Progenitor cell of endocrine pancreas (in vitro differentiated cells): ENCODE measurements at regions not wholly inside any gene's neighbourhood (a gene's known extent, or its start where the extent isn't known, plus 50 kb on each side); places are given as distances from the start of the nearest gene placed in this dataset.

Experiments
- DNase-seq: peaks from one replicate; pipeline ENCODE4 v3.0.0; 2021; ENCODE audit warnings: low spot score; ENCODE audit not compliant: unreplicated experiment
- H3K27ac Mint-ChIP-seq: 2 replicates; pipeline ENCODE4 v1.8.0; 2021; ENCODE audit warnings: mild to moderate bottlenecking, moderate library complexity, mixed read lengths
- H3K27me3 Mint-ChIP-seq: 2 replicates; pipeline ENCODE4 v1.8.0; 2021; ENCODE audit warnings: mixed read lengths
- H3K36me3 Mint-ChIP-seq: 2 replicates; pipeline ENCODE4 v1.8.0; 2022; ENCODE audit warnings: mixed read lengths; ENCODE audit not compliant: insufficient read depth
- H3K4me1 Mint-ChIP-seq: 2 replicates; pipeline ENCODE4 v1.8.0; 2021; ENCODE audit warnings: low read depth, mixed read lengths
- H3K4me3 Mint-ChIP-seq: 2 replicates; pipeline ENCODE4 v1.8.0; 2021; ENCODE audit warnings: low read depth, mild to moderate bottlenecking, moderate library complexity, mixed read lengths
- H3K9me3 Mint-ChIP-seq: 2 replicates; pipeline ENCODE4 v1.8.0; 2021; ENCODE audit warnings: low read depth, mixed read lengths
- TF ChIP-seq, protein P1 (sequence below): fragments of 200-600 bp; sonication (generic); IDR thresholded peaks from one replicate; pipeline ENCODE4 v1.5.0; 2021; ENCODE audit warnings: antibody characterized with exemption, mild to moderate bottlenecking; ENCODE audit not compliant: unreplicated experiment

DNA sequence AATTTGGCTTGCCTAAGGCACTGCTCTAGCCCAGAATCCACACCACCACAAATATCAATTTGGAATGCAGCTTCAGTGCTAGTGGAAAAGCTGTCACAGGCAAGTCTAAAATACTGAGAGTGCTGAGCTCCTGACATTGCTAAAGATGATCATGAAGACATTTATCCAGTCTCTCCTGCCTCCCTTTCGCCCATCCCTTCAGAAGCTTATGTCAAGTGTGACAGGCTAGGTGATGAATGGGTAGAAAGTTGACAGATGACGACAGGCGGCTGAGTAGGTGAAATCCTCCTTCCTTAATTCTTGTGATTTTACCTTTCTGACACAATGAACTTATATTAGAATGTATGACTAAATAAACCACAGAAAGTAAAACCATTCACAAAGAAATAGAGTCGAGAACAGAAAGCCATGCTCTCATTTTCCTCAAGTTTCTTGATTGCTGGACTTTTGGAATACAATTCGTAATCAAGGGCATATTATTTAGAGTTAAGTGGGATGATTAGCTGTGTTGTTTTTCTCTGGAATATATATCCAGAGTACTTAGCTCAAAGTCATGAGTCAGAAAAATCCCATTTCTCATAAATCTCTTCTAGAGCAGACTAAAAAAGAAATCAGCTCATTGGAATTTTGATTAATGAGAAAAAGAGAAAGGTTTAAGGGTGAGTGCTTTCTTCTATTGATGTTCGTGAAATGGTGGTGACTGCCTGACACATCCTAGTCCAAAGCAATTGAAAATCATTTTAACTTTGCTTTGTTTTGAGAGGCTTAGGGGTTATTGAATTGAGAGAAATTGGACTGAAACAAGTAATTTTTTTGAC, 1228.2 kb upstream of the CITED2 start:
- TF ChIP-seq, protein P1, sequence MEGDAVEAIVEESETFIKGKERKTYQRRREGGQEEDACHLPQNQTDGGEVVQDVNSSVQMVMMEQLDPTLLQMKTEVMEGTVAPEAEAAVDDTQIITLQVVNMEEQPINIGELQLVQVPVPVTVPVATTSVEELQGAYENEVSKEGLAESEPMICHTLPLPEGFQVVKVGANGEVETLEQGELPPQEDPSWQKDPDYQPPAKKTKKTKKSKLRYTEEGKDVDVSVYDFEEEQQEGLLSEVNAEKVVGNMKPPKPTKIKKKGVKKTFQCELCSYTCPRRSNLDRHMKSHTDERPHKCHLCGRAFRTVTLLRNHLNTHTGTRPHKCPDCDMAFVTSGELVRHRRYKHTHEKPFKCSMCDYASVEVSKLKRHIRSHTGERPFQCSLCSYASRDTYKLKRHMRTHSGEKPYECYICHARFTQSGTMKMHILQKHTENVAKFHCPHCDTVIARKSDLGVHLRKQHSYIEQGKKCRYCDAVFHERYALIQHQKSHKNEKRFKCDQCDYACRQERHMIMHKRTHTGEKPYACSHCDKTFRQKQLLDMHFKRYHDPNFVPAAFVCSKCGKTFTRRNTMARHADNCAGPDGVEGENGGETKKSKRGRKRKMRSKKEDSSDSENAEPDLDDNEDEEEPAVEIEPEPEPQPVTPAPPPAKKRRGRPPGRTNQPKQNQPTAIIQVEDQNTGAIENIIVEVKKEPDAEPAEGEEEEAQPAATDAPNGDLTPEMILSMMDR: no peak
- H3K4me1 Mint-ChIP-seq: peaks cover 1% of the 10 kb centered on the region
- no peaks in the 10 kb centered on the region for H3K36me3 Mint-ChIP-seq

DNA sequence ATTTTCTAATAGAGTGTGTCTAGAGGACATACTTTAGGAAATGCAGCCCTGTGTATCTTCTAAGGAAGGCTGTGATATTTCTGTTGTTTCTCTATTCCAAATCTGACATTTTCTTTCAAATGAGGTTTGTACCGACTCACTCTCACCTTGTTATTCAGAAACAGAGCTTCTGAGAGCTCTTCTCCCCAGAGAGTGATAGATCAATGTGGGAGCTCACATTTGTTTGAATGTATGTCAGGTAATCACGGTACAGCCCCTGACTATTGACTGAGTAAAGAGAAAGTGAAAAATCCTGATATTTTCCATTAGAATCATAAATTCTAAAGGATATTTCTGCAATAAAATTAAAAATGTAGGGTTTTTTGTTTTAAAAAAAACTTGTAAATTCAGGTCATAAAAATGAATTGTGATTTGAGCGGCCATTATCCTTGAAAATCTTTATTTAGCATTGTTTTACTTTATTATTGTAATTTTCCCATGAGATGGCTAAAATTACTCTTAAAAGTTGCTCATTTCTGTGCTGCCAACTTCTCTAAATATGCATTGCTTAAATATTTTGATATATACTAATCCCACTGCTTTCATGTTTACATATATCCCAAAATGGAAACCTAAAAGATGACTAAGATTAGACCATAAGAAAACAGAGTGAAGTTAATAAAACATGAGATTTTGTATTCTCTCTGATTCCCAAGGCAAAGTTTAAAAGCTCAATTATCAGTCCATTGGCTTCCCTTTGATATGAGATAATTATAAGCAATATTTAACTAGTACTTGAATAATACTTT, 1226.8 kb upstream of the CITED2 start:
- Mint-ChIP-seq H3K27ac (no peak overlapping the region), H3K4me1 (peaks cover 1% of the 10 kb centered on the region), H3K4me3 (no peak overlapping the region), H3K9me3 (no peaks in the 10 kb centered on the region), H3K36me3 (no peaks in the 10 kb centered on the region), H3K27me3 (no peaks in the 10 kb centered on the region)
- TF ChIP-seq, protein P1: no peak
- no peak for DNase-seq

More for the DNA sequence above, 1228.2 kb upstream of the CITED2 start:
- Mint-ChIP-seq H3K9me3 (no peaks in the 10 kb centered on the region), H3K27ac (no peak overlapping the region), H3K4me3 (no peak overlapping the region), H3K27me3 (no peaks in the 10 kb centered on the region)
- no peak for DNase-seq

DNA sequence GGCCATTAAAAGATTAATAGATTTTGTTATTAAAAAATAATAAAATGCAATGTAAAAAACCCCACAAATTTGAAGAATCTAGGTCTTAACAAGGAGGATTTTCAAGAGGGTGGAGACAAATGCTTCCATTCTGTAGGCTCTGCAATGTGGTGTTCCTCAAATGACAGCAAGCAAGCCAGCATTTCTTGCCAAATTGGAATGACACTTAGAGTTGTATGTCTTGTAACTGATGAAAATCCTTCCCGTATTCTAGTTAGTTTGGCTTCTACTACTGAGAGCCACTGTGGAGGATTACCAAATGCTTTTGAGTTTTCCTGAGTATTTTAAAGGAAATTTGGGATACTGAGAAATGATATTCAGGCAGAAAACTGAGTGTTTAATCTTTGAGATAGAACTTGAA, 1225.5 kb upstream of the CITED2 start:
- Mint-ChIP-seq H3K27me3 (no peaks in the 10 kb centered on the region), H3K36me3 (no peaks in the 10 kb centered on the region), H3K27ac (no peak overlapping the region), H3K4me3 (no peak overlapping the region), H3K4me1 (peaks cover 1% of the 10 kb centered on the region), H3K9me3 (peaks cover 3% of the 10 kb centered on the region)
- DNase-seq: no peak
- TF ChIP-seq, protein P1: no peak

DNA sequence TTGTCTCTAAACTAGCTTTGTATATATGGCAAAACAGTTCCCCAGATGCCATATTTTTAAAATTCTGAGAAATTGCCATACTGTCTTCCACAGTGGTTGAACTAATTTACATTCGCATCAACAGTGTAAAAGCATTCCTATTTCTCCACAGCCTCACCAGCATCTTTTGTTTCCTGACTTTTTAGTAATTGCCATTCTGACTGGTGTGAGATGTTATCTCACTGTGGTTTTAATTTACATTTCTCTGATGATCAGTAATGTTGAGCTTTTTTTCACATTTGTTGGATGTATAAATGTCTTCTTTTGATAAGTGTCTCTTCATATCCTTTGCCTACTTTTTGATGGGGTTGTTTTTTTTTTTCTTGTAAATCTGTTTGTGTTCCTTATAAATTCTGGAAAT, 1222.7 kb upstream of the CITED2 start:
- no peak for DNase-seq
- H3K36me3 Mint-ChIP-seq: peaks cover 3% of the 10 kb centered on the region
- TF ChIP-seq, protein P1: no peak
- H3K9me3 Mint-ChIP-seq: peaks cover 7% of the 10 kb centered on the region
- H3K4me3 Mint-ChIP-seq: no peak overlapping the region
- no peak overlapping the region for H3K27ac Mint-ChIP-seq
- peaks cover 1% of the 10 kb centered on the region for H3K4me1 Mint-ChIP-seq
- no peaks in the 10 kb centered on the region for H3K27me3 Mint-ChIP-seq

DNA sequence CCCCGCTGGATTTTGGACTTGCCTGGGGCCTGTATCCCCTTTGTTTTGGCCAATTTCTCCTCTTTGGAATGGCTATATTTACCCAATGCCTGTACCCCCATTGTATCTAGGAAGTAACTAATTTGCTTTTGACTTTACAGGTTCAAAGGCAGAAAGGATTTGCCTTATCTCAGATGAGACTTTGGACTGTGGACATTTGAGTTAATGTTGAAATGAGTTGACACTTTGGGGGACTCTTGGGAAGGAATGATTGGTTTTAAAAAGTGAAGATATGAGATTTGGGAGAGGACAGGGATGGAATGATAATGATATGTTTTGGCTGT, 1220.3 kb upstream of the CITED2 start:
- TF ChIP-seq, protein P1: no peak
- no peak overlapping the region for H3K27ac Mint-ChIP-seq
- H3K4me1 Mint-ChIP-seq: no peaks in the 10 kb centered on the region
- H3K4me3 Mint-ChIP-seq: no peak overlapping the region
- peaks cover 7% of the 10 kb centered on the region for H3K9me3 Mint-ChIP-seq
- no peaks in the 10 kb centered on the region for H3K27me3 Mint-ChIP-seq
- no peak for DNase-seq
- H3K36me3 Mint-ChIP-seq: peaks cover 3% of the 10 kb centered on the region
